ENCODE measurements at regions not wholly inside any gene's neighbourhood (a gene's known extent, or its start where the extent isn't known, plus 50 kb on each side); places are given as distances from the start of the nearest gene placed in this dataset.
A peak's percentile ranks its signal among the peaks of the same experiment; 100 is the strongest.
"Not testable (repeated sequence)": the region's sequence is repeated elsewhere in the genome, so short reads cannot be mapped to it uniquely, and the experiment has no call there.

DNA sequence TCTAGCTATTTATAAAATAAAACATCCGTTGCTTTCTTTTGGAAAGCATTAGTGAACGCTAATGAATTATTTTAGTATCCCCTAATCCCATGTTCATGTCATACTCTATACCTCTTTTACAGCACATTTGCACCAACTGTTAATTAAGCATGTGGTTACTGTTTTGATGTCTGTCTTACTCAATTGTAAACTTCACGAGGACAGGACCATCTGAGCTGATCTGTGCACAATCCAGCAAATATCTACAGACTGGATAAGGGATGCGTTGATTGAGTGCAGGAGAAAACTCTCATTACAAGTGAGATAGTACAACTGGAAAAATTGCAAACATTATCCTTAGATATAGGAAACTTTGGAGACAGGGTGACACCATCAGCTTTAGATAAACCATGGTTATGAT lies 201.1 kb downstream of the PCDH20 start:
- DNase-seq, result no peak

DNA sequence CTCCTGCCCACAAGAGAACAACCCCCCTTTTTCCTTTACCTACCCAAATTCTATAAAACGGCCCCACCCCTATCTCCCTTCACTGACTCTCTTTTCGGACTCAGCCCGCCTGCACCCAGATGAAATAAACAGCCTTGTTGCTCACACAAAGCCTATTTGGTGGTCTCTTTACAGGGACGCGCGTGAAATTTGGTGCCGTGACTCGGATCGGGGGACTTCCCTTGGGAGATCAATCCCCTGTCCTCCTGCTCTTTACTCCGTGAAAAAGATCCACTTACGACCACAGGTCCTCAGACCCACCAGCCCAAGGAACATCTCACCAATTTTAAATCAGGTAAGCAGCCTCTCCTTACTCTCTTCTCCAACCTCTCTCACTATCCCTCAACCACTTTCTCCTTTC lies 209.8 kb downstream of the PCDH20 start:
- not testable (repeated sequence) for DNase-seq

DNA sequence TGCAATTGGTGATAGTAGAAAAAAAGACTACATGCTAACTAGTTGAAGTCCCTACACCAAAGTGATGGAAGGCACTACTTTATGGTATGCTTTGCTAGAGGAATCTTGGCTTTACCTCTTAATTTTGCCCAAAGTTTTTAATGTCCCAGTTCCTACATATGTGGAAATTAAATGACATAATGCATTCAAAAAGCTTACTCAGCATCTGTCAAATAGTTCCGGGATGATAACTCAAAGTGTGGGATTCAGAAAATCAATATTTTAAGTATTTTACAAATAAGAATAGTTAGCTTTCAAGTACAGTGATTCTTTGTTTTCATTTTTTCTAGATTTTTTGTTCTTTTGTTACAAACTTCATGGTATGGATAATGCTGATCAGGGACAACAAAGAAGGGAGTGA lies 211.6 kb downstream of the PCDH20 start:
- DNase-seq, result no peak

DNA sequence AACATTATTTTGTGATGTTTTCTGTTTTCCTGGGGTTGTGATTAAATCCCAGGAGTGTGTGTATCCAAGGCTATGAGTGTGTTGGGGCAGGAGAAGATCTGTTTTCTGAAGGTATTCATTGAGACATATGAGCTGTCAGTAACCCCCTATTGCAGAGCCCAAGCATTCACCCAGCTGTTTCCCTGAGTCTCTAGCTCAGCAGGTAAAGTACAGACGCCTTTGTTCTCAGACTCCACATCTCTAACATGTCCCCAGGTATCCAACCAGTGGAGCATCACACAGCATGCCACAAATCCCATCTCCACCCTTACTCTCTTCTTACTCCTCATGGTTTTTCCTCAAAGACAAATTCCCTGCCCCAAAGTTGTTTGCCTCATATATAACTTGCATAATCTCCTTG lies 213.6 kb downstream of the PCDH20 start:
- no peak for DNase-seq

DNA sequence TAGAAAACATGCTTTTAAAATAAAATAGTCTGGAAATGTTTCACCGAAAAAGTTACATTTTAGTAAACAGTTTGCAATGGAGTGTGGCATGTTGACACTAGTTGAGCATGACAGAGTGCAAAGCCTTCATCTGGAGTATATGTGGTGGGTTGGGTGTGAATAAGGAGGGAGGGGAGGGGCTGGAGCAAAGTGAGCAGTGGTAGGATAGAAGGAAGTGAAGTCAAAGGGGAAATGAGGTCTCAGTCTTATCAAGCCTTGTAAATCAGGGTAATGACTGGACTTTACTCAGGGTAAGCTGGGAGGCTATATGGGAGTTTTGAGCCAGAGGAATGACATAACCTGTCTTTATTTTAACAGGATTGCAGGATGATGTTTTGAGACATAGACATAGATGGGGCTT lies 222.8 kb downstream of the PCDH20 start:
- no peak for DNase-seq

DNA sequence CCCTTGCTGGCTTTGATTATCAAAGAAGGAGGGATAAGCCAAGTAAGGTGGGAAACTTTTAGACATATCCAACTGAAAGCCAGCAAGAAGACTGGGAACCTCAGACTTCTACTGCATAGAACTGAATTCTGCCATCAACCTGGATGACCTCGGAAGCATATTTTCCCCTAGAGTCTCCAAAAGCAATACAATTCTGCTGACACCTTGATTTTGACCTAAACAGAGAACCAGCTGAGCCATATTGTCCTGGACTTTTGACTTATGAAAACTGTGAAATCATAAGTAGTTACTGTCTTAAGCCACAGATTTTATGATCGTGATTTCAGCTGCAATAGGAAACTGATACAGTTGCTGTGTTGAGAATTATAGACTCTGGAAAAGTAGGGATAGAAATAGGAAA lies 227.6 kb downstream of the PCDH20 start:
- DNase-seq, result no peak

DNA sequence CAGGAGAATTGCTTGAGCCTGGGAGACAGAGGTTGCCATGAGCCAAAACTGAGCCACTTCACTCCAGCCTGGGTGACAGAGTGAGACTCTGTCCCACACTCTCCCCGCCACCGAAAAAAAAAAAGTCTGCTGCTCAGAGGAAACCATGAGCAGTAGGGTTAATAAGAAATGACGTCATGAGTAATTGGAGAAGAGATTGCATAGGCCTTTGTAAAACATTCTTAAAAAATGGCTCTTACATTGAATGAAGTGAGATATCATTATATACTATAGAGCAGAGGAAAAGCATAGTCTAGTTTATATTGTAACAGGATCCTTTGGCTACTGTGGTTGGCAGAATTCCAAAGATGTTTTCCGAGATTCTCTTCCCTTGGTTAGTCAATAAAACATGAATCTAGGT lies 228.2 kb downstream of the PCDH20 start:
- DNase-seq, result peak; percentile 31

DNA sequence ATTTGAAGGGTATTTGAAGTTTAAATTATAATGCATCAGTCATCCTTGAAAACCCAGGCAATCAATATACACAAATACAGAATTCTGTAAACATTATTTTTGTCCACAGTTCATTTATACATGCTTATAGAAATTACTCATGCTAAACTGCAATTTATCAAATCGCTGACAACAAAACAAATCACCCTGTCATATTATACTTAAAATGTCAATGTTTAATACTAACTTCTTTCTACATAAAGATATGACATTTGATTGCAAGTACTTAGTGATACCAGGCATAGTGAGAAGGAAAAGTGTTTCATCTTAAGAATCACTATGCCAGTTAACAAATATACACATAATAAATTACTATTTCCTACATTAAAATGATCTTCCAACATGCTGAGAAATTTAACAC lies 232.0 kb downstream of the PCDH20 start:
- DNase-seq, result no peak

DNA sequence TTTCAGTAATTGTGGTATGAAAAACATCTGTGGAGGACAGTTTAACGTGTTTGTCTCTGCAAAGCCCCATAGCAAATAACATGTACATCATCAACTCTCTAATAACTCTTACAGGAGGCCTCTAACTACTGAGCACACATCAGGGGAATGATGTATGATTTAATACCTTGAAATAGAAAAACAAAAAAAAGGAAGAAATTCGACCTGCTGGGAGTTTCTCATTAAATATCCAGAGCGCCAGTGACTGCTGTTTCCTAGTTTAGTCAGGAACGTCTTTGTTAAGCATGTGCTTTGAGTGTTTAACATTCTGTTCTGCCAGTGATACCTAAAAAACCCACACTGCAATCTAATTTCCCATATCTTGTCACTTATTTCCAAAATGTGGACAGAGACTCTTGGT lies 235.4 kb downstream of the PCDH20 start:
- DNase-seq, result no peak

DNA sequence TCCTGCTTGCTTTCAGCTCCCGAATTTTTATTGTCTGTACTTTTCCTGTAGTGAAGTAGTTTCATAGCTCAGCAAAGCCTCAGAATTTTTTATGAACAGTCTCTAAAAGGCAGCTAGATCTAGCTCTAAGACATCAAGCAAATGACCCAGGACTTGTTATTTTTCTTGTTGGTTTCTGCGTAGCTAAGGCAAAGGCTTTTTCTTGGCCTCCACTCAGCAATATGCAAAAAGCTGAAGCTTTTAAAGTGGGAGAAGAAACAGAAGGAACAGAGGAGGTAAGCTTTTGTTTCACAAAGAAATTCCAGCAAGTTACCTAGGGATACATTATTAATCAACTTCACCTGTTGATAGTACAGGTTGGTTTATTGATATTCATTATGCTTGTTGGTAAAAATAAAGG lies 235.9 kb downstream of the PCDH20 start:
- DNase-seq, result no peak

DNA sequence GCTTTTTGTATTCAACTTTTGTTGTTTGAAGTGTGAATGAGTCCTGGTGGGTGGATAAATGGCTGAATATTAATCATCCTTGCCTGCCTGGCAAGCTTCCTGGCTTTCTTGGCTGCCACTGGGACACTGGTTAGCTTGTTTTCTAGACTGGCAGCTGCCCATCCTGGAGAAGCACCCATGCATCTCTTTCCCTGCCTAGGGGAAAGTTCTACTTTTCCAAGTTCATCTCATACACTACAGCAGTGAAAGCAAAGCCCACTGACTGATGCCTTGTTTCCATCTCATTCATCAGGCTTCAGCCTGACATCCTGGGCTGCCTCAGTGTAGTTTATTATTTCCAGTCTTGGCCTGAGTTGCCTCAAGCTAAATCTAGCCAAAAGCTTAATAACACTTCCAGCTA lies 244.8 kb downstream of the PCDH20 start:
- DNase-seq, result peak; percentile 78

DNA sequence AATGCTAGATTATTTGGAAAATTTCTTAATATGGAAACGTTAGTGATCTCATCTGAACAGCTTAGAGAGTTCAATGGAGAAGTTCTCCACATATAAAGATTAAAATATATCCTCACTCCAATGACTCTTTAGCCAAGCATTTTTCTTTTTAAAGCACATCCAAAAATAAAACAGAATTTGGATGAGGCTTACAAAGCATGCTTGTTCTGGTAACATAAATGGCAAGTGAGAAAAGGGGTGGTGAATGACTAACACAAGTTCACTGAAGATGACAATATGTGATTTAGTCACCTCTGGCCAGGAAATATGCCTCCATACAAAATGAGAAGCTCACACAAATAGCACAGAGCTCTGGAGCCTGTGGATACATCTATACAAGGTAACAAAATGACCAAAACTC lies 253.0 kb downstream of the PCDH20 start:
- DNase-seq, result no peak

DNA sequence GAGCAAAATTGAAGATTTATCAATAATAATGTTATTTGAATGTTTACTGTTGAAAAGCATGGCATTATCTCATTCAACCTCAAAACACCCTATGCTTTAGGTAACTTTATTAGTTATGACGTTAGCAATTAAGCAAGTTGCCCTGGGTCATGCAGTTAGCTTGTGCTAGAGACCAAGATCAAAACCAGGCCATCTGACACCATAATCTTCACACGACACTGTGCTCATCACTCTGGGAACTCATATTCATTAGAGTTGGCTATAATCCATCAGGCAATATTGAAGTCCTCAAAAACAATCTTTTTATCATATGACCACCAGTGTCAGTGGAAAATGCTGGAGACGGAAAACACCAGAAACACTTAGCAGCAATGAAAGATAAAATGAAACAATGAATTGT lies 253.5 kb downstream of the PCDH20 start:
- DNase-seq, result no peak

DNA sequence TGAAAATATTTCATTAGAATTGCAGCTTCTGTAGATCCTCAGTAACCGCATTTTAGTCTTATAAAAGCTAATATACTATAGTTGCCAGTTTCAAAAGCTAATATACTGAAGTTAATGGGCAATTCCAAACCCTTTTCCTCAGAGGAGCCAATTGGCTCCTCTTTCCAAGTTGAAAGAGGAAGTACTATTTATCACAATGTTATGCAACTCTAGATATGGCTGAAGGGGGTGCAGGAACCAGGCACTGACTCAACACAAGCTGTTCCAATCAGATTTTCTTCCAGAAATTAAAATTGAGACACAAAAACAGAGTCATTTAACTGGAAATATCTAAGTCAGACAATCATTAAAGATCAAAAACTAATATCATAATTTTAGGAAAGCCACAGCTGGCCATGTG lies 258.9 kb downstream of the PCDH20 start:
- no peak for DNase-seq

DNA sequence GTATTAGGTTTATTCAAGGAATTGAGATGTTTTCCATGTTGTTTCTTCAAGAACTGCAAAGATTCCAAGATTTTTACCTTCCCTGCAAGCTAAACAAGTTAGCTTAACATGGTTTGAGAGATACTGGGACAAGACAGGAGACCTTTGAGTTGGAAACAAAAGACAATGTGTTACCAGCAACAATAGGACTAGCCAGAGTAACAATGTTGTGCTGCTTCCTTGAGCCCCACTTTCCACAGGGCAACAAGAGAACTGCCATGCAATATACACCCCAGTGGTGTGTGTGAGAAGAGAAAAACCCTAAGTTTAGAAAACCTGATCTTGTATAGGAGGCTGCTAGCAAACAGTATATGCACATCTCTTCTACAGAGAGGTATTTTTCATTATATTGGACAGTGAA lies 264.6 kb downstream of the PCDH20 start:
- no peak for DNase-seq

DNA sequence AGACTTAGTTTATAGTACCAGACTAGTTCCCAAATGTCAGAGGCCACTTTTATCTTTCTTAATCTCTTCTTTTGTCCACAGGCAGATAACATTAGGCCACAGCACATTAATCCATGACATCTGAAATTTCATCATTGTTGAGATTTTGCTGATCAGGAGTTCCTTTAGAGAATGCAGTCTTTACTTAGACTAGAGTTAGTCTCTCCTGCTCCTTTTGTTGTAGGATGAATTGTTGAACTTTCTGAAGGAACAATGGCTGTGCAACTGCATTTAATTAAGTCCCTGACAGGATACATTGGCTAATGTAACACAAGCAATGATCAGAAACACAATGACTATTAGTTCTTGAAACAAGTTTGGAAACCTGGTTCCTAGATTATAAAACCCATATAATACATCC lies 266.3 kb downstream of the PCDH20 start:
- DNase-seq, result no peak

DNA sequence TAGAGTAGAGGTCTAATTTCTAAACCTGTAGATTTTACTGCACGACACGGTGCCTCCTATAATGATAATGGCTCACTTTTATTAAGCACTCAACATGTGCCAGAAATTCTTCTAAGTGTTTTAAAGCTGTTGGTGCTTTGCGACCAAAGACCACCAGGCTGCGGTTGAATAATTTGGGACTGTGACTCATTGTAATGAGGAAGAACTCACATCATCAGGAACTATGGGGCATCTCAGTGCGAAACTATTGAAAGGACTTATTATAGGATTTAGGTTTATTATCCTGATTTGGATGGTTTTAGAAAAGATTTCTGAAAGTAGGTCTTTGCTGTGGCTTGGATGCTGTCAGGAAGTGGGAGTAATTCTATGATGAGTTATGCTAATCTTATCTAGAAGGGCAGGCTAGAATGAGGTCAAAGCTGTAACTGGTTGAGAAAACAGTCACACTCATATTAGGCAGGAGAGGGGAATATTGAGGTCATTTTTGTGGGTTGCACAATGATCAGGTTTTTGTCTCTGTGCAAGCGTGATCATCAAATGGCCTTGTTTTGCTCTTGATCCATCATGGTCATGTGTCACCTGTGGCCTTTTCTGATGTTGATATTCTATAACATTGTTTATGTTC lies 266.8 kb downstream of the PCDH20 start:
- DNase-seq, result no peak

DNA sequence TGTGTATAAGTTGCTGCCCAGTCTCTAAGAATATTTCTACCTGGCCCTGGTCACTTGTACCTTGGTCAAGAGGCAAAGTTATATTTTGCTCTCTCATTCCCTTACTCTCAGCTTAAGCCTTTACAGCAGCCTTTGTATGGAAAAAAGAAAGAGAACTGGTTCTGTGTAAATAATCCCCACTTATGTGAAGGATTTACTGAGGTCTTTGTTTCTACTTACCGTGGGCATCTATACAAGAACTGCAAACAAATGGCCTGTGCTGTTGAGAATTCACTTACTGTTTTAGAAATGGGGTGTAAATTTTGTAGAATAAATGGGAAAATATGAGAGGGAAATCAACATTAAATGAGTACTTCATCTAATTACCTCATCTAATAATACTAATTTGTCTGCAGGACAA lies 267.4 kb downstream of the PCDH20 start:
- DNase-seq, result no peak

DNA sequence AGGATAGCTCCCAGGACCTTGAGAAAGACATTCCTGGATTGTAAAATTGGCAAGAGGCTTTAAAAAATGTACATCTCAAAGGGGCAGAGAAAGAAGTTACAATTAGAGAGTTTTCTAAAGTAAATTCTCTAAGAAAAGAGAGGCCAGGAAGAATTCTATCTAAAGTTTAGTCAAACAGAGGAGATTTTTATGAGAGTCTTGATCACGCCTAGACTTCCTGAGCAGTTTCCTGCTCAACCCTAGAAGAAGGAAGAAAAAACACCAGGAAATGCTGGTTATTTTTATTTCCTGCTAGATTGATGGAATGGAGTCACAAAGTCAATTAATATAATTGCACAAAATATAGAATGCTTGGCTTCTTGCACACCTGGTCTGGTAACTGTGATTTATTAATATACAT lies 269.1 kb downstream of the PCDH20 start:
- DNase-seq, result no peak

DNA sequence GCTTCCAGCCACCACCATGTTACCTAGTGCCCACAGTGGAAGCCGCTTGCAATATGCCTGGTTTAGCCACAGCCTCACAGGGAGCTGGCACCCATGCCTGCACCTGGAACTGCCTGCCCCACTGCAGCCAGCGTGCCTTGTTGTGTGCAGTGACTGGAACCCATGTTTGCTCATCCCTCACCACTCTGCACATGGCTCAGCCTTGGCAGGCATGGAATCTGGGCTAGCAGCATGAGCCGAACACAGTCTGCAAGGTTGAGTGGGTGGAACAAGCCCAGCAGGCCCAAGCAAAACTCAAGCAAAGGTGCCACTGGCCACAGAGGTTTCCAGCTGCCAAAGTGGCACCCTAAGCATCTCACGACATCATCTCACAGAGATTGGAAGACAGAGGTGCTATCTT lies 269.5 kb downstream of the PCDH20 start:
- DNase-seq, result no peak

DNA sequence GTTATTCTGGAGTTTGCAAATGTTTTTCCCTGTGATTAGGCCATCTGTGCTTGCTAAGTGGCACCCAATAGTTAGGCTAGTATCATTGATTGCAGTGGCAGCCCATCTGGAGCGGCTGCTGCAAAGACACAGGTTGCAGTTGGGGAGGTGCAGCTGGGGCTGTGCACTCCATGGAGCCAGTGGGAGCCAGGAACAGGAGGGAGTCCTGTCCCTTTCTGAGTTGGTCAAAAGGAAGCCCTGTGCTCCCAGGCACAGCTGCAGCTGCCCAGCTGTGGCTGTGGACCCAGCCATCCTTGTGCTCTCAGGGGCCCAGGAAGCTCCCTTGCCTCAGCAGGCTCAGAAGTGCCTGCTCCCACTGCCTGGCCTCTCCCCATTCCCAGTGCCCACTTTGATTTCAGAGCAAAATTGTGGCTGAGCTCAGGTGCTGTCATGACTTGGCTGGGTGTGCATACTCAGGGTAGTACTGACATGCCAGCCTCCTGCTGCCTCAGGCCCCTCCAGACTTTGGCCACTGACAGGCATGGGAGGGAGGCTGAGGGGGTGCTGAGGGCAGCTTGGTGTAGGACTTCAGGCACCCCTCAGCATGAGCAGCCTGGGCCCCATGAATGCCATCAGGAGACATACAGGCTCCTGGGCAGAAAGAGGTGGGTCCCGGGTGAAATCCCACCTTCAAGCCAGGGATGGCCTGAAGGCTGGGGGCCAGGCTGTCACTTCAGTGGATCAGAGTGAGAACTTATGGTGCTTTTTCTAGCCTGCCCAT lies 270.6 kb downstream of the PCDH20 start:
- no peak for DNase-seq

DNA sequence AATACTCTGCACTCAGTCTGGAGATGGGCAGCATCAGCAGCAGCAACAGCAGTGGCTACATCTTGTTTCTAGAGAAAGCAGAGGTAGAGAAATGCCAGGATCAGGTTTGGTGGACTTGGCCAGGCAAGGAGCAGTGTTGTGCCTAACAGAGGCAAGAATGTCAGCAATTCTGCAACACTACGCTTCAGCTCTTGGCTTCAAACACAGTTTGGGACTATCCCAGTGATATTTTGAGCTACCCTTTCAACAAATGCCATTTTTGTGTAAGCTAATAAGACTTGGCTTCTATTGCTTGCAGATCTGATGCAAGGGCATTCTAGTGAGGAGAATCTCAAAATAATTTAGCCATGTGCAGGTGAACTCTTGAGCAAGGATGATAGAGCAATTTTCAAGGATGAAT lies 271.3 kb downstream of the PCDH20 start:
- no peak for DNase-seq

DNA sequence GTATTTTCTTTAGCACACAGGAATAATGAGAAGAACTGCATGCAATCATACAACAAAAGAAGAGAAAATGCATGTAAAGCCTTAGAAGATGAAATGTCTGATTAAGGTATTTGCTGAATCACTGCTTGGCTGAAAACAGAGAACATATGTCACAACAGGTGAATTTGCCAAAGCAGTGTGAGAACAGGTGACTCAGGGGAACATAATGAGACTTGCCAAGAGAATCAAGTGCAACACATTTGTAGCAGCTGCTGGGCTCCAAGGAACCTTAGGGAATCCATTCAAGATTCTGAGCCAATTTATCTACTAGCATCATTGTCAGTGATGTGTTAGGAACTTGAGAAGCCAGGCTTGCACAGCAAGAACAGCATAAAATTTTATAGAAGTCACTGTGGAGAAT lies 273.1 kb downstream of the PCDH20 start:
- DNase-seq, result no peak

DNA sequence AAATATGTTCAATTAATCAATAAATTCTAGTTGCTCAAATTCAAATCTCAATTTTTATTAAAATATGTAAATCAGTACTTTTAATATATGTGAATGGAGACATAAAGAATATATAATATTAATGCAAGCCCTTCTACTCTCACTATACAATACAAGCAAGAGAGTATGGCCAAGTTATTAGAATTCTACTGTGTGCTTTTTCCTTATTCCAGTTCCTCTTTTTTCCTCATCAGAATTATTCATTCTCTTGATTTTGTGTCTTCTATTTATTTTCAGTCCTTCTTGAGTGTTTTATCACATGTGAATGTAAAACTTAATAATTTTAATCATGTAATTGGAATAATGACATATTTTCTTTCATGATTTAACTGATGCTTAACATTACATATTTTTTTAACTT lies 276.8 kb downstream of the PCDH20 start:
- DNase-seq, result no peak

DNA sequence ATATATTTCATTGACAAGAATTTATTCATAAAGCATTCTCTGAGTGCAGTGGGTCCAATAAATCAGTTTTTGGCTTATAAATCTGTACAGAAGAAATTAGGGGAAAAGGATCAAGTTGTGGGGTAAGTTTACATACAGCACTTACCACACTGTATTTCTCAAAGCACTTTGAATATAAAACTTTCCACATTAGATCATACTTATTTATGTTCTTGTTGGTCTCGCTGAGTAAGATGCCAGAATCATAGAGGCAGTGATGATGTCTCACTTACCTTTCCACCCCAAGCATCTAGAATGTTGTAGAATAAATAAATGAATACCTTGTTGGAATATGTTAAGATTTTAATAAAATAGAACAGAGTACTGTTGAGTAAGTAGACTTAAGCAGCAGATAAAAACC lies 279.1 kb downstream of the PCDH20 start:
- DNase-seq, result no peak

Data from COR-L47 (cell line).